A673 (cell line): ENCODE measurements at regions not wholly inside any gene's neighbourhood (a gene's known extent, or its start where the extent isn't known, plus 50 kb on each side); places are given as distances from the start of the nearest gene placed in this dataset.

Experiments used
- EZH2 ChIP-seq: fragments of 200-600 bp; sonication (generic); IDR thresholded peaks from 2 replicates; pipeline ENCODE4 v1.6.1; 2017; ENCODE audit warnings: borderline replicate concordance, low read depth, mild to moderate bottlenecking, mixed read lengths, antibody characterized with exemption, low read length; ENCODE audit not compliant: poor library complexity, severe bottlenecking
- TF ChIP-seq, protein P1 (sequence below): fragments of 300-800, 200-600 bp; sonication (generic); conservative IDR thresholded peaks from 2 replicates; pipeline ENCODE4 v1.5.1; 2017; ENCODE audit warnings: low read depth, mild to moderate bottlenecking, antibody characterized with exemption, low read length, moderate library complexity, mixed read lengths

DNA sequence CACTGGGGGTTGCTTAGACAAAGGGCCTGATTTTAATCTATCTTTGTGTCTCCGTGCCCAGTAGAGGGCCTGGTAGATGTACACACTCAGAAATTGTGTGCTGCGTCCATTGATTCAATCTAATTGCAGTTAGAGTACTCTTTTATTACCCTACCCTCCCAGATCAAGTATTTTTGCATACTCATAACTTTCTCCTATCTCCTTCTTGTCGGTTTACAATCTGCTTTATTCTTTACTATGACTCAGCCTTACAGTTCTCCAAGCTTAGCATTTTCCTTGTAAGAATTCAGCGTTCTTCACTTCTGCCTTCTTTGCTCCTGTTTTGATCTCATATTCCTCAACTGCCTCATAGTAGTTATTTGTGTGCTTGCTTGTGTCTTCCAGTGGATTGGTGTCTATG, 124.5 kb upstream of the ARRDC4 start:
- no peak for TF ChIP-seq EZH2
- TF ChIP-seq, protein P1, sequence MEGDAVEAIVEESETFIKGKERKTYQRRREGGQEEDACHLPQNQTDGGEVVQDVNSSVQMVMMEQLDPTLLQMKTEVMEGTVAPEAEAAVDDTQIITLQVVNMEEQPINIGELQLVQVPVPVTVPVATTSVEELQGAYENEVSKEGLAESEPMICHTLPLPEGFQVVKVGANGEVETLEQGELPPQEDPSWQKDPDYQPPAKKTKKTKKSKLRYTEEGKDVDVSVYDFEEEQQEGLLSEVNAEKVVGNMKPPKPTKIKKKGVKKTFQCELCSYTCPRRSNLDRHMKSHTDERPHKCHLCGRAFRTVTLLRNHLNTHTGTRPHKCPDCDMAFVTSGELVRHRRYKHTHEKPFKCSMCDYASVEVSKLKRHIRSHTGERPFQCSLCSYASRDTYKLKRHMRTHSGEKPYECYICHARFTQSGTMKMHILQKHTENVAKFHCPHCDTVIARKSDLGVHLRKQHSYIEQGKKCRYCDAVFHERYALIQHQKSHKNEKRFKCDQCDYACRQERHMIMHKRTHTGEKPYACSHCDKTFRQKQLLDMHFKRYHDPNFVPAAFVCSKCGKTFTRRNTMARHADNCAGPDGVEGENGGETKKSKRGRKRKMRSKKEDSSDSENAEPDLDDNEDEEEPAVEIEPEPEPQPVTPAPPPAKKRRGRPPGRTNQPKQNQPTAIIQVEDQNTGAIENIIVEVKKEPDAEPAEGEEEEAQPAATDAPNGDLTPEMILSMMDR: no peak
